Astrocyte (in vitro differentiated cells and primary cell): ENCODE measurements at regions not wholly inside any gene's neighbourhood (a gene's known extent, or its start where the extent isn't known, plus 50 kb on each side); places are given as distances from the start of the nearest gene placed in this dataset.

Source experiments
- DNase-seq: peaks from one replicate; pipeline ENCODE4 v3.0.0-alpha.2; 2010; ENCODE audit warnings: low read depth
- FAIRE-seq: peaks from 2 replicates; lab custom pipeline; 2011; peaks lifted over from hg19 to GRCh38; lab: Jason Lieb, UNC
- H2AFZ ChIP-seq: 2 replicates; pipeline ENCODE4 v1.6.0; 2012; ENCODE audit warnings: low read depth, low read length, inconsistent platforms
- H3K27ac ChIP-seq: 2 replicates; pipeline ENCODE4 v1.5.1; 2011; ENCODE audit warnings: low read depth, low read length, inconsistent platforms
- H3K27me3 ChIP-seq: 2 replicates; pipeline ENCODE4 v1.6.0; 2011; ENCODE audit warnings: low read length, inconsistent platforms; ENCODE audit not compliant: insufficient read depth
- H3K36me3 ChIP-seq: 2 replicates; pipeline ENCODE4 v1.5.1; 2011; ENCODE audit warnings: low read length, inconsistent platforms; ENCODE audit not compliant: insufficient read depth
- H3K4me1 ChIP-seq: 2 replicates; pipeline ENCODE4 v1.5.1; 2011; ENCODE audit warnings: low read length, inconsistent platforms; ENCODE audit not compliant: insufficient read depth
- H3K4me2 ChIP-seq: 2 replicates; pipeline ENCODE4 v1.6.0; 2012; ENCODE audit warnings: low read length, inconsistent platforms
- H3K4me3 ChIP-seq: 2 replicates; pipeline ENCODE4 v1.5.1; 2011; ENCODE audit warnings: low read depth, mild to moderate bottlenecking, low read length, inconsistent platforms; ENCODE audit not compliant: insufficient read depth
- H3K79me2 ChIP-seq: 2 replicates; pipeline ENCODE4 v1.6.0; 2012; ENCODE audit warnings: mild to moderate bottlenecking, low read length, inconsistent platforms; ENCODE audit not compliant: insufficient read depth
- H3K9ac ChIP-seq: 2 replicates; pipeline ENCODE4 v1.6.0; 2012; ENCODE audit warnings: mild to moderate bottlenecking, low read length, inconsistent platforms
- H3K9me3 ChIP-seq: 2 replicates; pipeline ENCODE4 v1.5.1; 2012; ENCODE audit warnings: low read depth, mild to moderate bottlenecking, low read length, inconsistent platforms; ENCODE audit not compliant: insufficient read depth
- H4K20me1 ChIP-seq: 2 replicates; pipeline ENCODE4 v1.6.0; 2012; ENCODE audit warnings: low read length, inconsistent platforms; ENCODE audit not compliant: insufficient read depth
- H3K27ac Mint-ChIP-seq: one replicate; pipeline ENCODE4 v1.8.0; 2021; ENCODE audit warnings: mild to moderate bottlenecking, mixed read lengths; ENCODE audit not compliant: unreplicated experiment
- H3K27me3 Mint-ChIP-seq: one replicate; pipeline ENCODE4 v1.8.0; 2021; ENCODE audit warnings: low read depth, mixed read lengths; ENCODE audit not compliant: unreplicated experiment
- H3K36me3 Mint-ChIP-seq: one replicate; pipeline ENCODE4 v1.8.0; 2021; ENCODE audit warnings: low read depth, mixed read lengths; ENCODE audit not compliant: unreplicated experiment
- H3K4me1 Mint-ChIP-seq: one replicate; pipeline ENCODE4 v1.8.0; 2021; ENCODE audit warnings: low read depth, mixed read lengths; ENCODE audit not compliant: unreplicated experiment
- H3K4me3 Mint-ChIP-seq: one replicate; pipeline ENCODE4 v1.8.0; 2021; ENCODE audit warnings: mild to moderate bottlenecking, moderate library complexity, mixed read lengths; ENCODE audit not compliant: unreplicated experiment
- H3K9me3 Mint-ChIP-seq: one replicate; pipeline ENCODE4 v1.8.0; 2021; ENCODE audit warnings: mild to moderate bottlenecking, mixed read lengths; ENCODE audit not compliant: unreplicated experiment
- CTCF ChIP-seq: IDR thresholded peaks from 2 replicates; pipeline ENCODE4 v1.5.1; 2011; ENCODE audit warnings: low read depth, mild to moderate bottlenecking, inconsistent platforms, low read length, moderate library complexity; ENCODE audit not compliant: insufficient read depth
- EZH2 ChIP-seq: IDR thresholded peaks from 2 replicates; pipeline ENCODE4 v1.6.1; 2012; ENCODE audit warnings: mild to moderate bottlenecking, low read length, inconsistent platforms; ENCODE audit not compliant: insufficient read depth

GRCh38 chr3:163347944-163348343 is 1730.4 kb downstream of the SI start:
- H3K9me3 ChIP-seq: no peaks in the 10 kb centered on the region
- H3K79me2 ChIP-seq: no peaks in the 10 kb centered on the region
- Mint-ChIP-seq H3K27me3 (no peaks in the 10 kb centered on the region), H3K4me1 (no peaks in the 10 kb centered on the region), H3K27ac (no peak overlapping the region), H3K36me3 (no peaks in the 10 kb centered on the region), H3K4me3 (no peak overlapping the region), H3K9me3 (no peaks in the 10 kb centered on the region)
- H3K36me3 ChIP-seq: no peaks in the 10 kb centered on the region
- H3K27me3 ChIP-seq: no peaks in the 10 kb centered on the region
- no peak overlapping the region for H3K4me3 ChIP-seq
- H2AFZ ChIP-seq: no peak overlapping the region
- no peak overlapping the region for H3K4me2 ChIP-seq
- TF ChIP-seq EZH2 (no peak), CTCF (no peak)
- no peak overlapping the region for H3K9ac ChIP-seq
- DNase-seq: no peak
- no peak for FAIRE-seq
- no peaks in the 10 kb centered on the region for H3K4me1 ChIP-seq
- H4K20me1 ChIP-seq: no peaks in the 10 kb centered on the region
- no peak overlapping the region for H3K27ac ChIP-seq

- Mint-ChIP-seq H3K9me3 (peaks cover 8% of the 10 kb centered on the region), H3K27ac (no peak overlapping the region), H3K36me3 (no peaks in the 10 kb centered on the region), H3K4me3 (no peak overlapping the region), H3K27me3 (no peaks in the 10 kb centered on the region), H3K4me1 (no peaks in the 10 kb centered on the region)
- no peak overlapping the region for H2AFZ ChIP-seq
- no peaks in the 10 kb centered on the region for H3K27me3 ChIP-seq
- FAIRE-seq (no peak), DNase-seq (no peak)
- no peaks in the 10 kb centered on the region for H3K9me3 ChIP-seq
- no peaks in the 10 kb centered on the region for H3K79me2 ChIP-seq
- H3K4me1 ChIP-seq: no peaks in the 10 kb centered on the region
- no peaks in the 10 kb centered on the region for H3K36me3 ChIP-seq
- TF ChIP-seq CTCF (no peak), EZH2 (no peak)
- H3K9ac ChIP-seq: no peak overlapping the region
- no peak overlapping the region for H3K27ac ChIP-seq
- no peak overlapping the region for H3K4me3 ChIP-seq
- no peaks in the 10 kb centered on the region for H4K20me1 ChIP-seq
- no peak overlapping the region for H3K4me2 ChIP-seq
Measured at GRCh38 chr3:163335429-163335828, 1742.9 kb downstream of the SI start.

DNA sequence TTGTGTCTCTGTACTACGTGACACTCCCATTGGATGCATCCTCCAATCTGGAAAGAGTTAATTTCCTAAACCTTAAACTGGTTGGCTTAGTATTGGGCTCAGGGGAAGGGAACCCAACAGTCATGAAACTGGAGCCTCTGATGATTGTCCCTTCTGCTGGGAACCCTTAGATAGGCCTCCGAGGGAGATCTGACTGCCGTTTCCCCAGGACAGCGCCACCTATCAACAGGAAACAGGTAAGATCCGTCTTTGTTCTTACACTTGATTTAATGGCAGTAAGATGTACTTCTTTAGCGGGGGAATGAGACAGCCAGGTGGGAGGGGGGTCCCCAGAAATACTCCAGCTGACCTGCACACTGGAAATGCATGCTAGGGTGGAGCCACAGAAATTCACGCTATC is 1749.6 kb downstream of the SI start:
- FAIRE-seq (no peak), DNase-seq (no peak)
- Histone ChIP-seq H3K4me3 (no peak overlapping the region), H3K36me3 (no peaks in the 10 kb centered on the region), H3K27me3 (no peaks in the 10 kb centered on the region), H4K20me1 (no peaks in the 10 kb centered on the region), H3K9ac (no peak overlapping the region), H3K27ac (no peak overlapping the region), H3K4me2 (no peak overlapping the region), H3K9me3 (peaks cover 5% of the 10 kb centered on the region), H3K79me2 (no peaks in the 10 kb centered on the region), H3K4me1 (no peaks in the 10 kb centered on the region), H2AFZ (no peak overlapping the region)
- no peak overlapping the region for H3K27ac Mint-ChIP-seq
- H3K36me3 Mint-ChIP-seq: no peaks in the 10 kb centered on the region
- no peak overlapping the region for H3K4me3 Mint-ChIP-seq
- peaks cover 10% of the 10 kb centered on the region for H3K4me1 Mint-ChIP-seq
- TF ChIP-seq CTCF (no peak), EZH2 (no peak)
- no peaks in the 10 kb centered on the region for H3K27me3 Mint-ChIP-seq
- H3K9me3 Mint-ChIP-seq: peaks cover 8% of the 10 kb centered on the region
